NCI-H1417 (cell line): ENCODE measurements at regions not wholly inside any gene's neighbourhood (a gene's known extent, or its start where the extent isn't known, plus 50 kb on each side); places are given as distances from the start of the nearest gene placed in this dataset.

ENCODE experiments used
- DNase-seq, 3 experiments: peaks; one replicate each; lab custom pipeline; 2025; lab: John Stamatoyannopoulos, UW

DNA sequence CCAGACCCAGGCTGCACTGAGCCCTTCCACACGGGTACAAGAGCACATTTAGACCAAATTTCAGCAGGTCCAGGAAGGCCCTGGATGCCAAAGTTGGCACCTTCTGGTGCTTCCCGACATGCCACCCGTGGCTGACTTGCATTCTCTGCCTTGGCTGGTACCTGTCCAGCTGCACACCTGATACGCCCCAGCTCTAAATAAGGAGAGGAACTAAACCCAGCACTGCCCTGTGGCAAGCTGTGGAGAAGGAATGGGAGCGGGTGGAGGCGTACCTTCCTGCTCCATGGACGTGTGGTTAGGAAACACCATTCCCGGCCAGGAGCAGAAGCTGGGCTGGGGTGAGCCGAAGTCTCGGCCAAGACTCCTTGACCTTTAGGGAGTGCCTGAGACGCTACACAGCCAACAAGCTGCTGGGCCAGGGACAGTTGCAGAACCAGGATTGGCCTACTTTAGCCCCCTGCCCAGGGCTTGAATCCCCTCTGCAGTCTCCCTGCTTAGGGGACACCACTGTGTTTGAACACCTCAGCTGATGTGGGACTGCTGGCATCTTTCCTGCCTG is 86.5 kb upstream of the TAF1B start:
- no peak for DNase-seq

- peak in 1 of 3 experiments; percentile 92 for DNase-seq
Measured at GRCh38 chr2:9757501-9758264, 85.6 kb upstream of the TAF1B start.

DNA sequence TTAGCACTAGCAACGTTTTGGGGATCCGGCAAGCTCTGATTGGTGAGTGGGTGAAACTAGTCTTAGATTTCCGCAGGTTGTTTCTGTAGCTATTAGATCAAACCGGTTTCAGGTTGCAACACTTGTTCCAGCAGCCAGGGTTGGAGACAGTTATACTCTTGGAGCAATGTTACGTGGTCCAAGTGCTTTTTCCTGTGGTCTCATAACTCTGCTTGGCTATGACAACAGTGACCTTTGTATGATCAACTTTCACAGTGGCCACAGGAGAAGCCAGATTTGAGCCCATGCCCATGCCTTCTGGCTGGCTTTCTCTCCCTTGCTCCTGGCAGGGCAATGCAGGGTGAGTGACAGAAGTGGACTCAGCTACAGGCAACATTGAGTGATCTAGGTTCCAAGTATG is 84.5 kb upstream of the TAF1B start:
- peak in 1 of 3 experiments; percentile 89 for DNase-seq

DNA sequence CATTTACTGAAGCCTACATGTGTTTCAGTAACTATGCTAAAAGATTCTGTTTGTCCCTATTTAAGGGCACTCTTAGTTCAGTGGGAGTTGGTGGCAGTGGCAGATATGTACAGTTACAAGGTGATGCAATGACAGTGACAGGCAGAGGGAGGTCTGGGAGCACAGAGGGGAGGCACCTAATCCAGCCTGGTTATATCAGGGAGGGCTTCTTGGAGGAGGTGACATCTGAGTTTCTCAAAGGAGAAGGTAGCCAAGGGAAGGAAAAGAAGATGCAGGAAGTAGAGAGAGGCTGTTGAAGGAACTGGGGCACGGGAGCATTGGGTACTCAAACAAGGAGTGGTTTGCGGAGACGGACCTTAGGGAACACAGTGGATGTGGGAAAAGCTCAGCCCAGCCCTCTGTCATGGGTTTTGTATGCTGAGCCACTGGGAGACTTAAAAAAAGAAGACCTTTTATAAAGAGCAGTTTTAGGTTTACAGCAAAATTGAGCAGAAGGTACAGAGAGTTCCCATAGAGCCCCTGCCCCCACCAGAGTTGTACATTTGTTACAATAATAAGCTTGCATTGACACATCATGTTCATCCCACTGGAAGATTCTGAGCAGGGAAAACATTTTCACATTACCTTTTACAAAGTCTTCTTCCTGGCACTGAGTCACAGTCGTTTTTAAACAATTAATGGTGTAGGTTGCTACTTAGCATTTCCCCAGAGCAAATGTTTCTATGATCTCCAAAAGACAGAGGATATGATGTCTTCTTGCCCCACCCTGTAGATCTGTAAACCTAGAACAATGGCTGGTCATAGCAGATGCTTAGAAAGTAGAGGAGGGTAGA is 83.0 kb upstream of the TAF1B start:
- no peak for DNase-seq

DNA sequence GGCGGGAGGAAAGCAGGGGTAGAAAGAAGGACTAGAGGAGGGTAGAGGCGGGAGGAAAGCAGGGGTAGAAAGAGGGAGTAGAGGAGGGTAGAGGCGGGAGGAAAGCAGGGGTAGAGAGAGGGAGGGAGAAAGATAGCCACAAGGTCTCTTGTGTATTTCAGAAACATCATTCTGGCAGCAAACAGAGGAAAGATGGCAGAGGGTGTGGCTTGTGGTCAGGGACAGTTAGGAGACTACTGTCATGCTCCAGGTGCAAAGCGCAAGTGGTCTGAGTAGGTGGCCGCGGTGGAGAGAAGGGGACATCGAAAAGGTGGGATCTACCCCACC is 82.4 kb upstream of the TAF1B start:
- peak in 1 of 3 experiments; percentile 83 for DNase-seq

DNA sequence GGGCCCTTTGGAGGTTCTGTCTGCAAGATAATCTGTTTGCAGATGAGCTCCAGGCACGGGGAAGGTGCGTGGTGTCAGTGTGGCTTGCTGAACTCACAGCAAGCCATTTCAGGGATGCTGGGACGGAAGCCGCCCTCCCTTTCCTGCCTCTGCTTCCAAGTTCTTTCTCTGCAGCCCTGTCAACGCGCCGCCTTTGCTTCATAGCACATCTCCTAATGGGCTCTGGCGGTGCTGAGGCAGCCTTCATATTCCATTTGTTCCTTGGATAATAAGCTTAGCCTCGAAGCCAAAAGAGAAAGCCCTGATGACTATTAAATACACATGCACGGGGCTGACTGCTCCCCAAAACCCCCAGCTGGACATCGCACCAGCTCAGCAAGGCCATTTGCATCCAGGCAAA is 81.7 kb upstream of the TAF1B start:
- DNase-seq: peak in 1 of 3 experiments; percentile 59

DNA sequence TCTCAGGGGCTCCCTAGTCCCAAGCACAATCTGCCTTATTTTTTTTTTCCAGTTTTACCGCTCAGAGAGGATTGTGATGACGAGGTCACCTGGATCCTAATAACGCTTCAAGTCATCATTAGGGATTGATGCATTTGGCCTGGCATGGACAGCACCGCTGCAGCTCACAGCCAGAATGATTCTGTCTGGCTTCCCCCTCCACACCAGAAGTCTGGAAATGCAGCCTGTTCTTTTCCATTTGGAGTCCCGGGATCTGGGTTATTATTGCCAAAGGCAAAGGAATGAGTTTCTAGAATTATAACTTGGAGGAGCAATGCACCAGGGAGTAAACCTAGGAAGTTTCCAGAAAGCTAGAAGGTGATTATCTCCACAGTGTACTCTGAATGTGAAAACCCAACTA is 81.1 kb upstream of the TAF1B start:
- no peak for DNase-seq

DNA sequence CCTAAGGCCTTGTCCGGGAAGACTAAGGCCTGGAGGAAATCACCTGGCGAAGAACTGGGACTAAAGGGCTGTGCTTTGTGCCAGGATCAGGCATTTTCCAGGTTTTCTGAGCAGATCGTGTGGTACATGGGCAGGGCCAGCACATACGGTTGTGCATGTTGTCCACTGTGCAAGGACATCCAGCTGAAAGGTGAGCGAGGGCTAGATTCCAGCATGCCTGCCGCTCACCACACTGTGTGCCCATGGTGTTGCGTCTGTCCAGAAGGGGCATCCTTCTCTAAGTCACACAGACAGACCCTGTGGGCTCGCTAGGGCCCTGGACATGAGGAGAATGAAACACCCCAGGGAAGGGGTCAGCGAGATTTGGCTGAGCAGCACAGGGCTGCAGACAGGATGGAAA is 80.3 kb upstream of the TAF1B start:
- DNase-seq: no peak

- peak in 2 of 3 experiments; percentile 47 to 65 for DNase-seq
Measured at GRCh38 chr2:9763356-9764152, 79.7 kb upstream of the TAF1B start.

- peak in 2 of 3 experiments; percentile 58 to 83 for DNase-seq
Measured at GRCh38 chr2:9764153-9764778, 79.0 kb upstream of the TAF1B start.

- DNase-seq: no peak
Measured at GRCh38 chr2:9765611-9766531, 77.4 kb upstream of the TAF1B start.

DNA sequence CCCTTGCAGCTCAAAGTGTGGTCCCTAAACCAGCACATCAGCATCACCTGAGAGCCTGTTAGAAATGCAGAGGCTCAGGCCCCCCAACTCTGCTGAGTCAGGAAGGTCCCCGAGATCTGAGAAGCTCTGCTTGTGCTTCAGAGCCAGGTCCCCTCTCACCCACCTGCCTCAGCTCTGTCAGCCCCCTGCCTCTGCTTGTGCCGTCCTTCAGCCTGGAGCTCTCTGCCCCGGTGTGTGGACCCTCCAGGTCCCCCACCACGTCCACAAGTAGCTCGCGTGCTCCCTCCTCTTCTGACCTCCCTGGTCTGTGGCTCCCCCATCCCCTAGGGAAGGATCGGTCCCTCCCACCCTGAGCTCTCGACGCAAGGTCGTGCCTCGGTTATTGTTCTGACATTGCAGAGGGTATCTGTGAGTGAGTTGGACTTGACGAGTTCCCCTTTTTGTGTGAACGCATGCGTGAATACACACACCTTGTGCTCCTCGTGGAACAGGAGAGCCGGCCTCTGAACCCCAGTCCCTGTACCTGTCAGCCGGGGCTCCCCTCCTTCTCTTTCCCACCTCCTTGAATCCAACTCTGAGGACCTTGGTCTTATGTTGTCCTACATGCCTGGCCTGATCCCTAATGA is 75.5 kb upstream of the TAF1B start:
- DNase-seq: no peak

DNA sequence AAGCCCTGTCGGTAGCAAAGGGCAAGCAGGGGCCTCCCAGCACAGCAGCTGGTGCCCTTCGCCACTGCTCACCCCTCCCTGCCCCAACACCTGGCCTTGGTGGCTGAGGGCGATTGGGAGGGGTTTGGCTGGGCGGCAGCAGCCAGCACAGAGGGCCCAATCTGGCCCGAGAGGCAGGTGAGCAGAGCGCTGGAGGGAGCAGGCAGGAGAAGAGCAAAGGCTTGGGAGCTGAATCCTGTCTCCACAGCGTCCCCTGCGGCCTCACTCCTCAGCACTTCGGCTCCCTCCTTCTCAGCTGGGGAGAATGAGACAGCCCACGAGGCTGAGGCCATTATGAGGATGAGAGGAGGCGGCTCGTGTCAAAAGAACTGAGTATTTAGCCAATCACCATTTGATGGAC is 74.9 kb upstream of the TAF1B start:
- peak; percentile 87 to 94 (median 92) for DNase-seq

- DNase-seq: peak; percentile 87 to 93 (median 87)
Measured at GRCh38 chr2:9769171-9770005, 73.9 kb upstream of the TAF1B start.

DNA sequence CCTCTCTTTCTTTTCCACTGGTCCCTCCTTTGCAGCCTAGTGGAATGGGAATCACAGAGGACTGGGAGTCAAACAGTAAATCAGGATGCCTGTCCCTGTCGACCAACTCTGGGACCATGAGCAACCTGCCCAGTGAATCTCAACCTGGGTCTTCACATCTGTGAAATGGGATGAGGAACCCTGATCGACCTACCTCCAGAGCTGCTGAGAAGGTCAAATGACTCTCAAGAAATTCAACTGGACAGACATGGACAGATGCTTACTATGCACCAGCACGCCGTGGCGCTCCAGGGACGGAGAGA is 73.3 kb upstream of the TAF1B start:
- DNase-seq: no peak

DNA sequence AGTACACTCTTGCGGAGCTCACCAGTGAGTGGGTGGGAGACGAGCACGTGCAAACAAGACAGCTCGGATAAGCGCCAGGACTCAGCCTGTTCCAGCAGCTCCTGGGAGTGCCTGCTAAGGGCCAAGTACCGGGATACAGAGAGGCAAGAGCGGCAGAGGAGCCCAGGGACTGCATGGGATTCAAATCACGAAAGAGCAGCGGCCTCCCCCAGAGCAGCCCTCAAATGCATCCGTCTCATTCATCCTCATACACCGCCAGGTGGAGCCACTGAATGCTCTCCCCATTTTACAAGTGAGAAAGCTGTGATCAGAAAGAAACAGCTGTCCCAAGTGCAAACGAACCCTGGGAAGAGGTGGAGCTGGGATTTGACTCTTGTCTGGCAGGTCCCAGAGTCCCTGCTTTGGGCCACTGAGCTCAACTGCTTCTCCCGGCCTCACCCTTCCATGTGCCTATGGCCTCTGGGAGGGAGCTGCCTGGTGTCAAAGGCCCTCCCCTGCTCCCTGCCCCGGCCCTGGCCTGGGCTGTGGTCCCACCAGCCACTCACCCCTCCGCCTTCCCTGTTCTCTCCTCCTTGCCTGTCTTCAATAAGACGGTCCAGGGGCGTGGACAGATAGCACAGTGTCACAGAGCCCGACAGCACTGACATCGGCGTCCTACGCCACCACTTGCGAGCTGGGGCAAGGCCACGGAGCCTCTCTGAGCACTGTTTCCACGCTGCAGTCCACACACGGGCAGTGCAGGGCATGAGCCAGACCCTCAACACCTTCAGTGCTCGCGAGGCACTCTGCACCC is 72.8 kb upstream of the TAF1B start:
- DNase-seq: peak; percentile 82 to 92 (median 84)

DNA sequence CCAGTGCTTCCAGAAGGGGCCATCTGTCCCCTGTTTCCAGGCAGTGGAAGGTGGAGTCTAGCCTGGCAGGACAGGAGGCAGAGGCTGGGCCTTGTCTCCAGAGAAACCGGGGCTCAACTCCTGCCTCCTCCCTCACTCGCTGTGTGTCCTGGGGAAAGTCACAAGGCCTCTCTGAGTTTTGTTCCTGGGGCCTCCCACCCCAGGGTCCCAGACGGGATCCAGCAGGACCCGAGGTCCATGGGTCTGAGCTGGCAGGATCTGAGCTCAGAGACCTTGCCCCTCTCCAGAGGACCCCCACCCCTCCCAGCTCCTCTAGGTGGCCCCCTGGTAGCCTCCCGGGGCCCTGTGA is 72.2 kb upstream of the TAF1B start:
- DNase-seq: no peak

GRCh38 chr2:9771481-9772017 is 71.7 kb upstream of the TAF1B start:
- DNase-seq: peak in 2 of 3 experiments; percentile 16 to 51
